ENCODE measurements at regions not wholly inside any gene's neighbourhood (a gene's known extent, or its start where the extent isn't known, plus 50 kb on each side); places are given as distances from the start of the nearest gene placed in this dataset.

GRCh38 chr3:95971573-95971972 is 842.8 kb upstream of the EPHA6 start:
- Mint-ChIP-seq H3K27ac (no peak overlapping the region), H3K27me3 (ENCODE audit: insufficient read depth) (no peaks in the 10 kb centered on the region), H3K4me1 (ENCODE audit: low read depth) (no peaks in the 10 kb centered on the region), H3K4me3 (no peak overlapping the region), H3K36me3 (ENCODE audit: low read depth) (no peaks in the 10 kb centered on the region), H3K9me3 (no peaks in the 10 kb centered on the region)
- no peak for DNase-seq (ENCODE audit: low spot score)
- intact Hi-C loops (cut with micrococcal nuclease), result no loop called here

- H3K27ac Mint-ChIP-seq, result no peak overlapping the region
- no peaks in the 10 kb centered on the region for H3K36me3 Mint-ChIP-seq (ENCODE audit: low read depth)
- H3K27me3 Mint-ChIP-seq (ENCODE audit: insufficient read depth), result no peaks in the 10 kb centered on the region
- peaks cover 7% of the 10 kb centered on the region for H3K9me3 Mint-ChIP-seq
- no peak for DNase-seq (ENCODE audit: low spot score)
- no peak overlapping the region for H3K4me3 Mint-ChIP-seq
- intact Hi-C loops (cut with micrococcal nuclease), result no loop called here
- H3K4me1 Mint-ChIP-seq (ENCODE audit: low read depth), result no peaks in the 10 kb centered on the region
These were observed 820.1 kb upstream of the EPHA6 start for GRCh38 chr3:95994338-95994737.

GRCh38 chr3:96000966-96001365 is 813.4 kb upstream of the EPHA6 start:
- intact Hi-C loops (cut with micrococcal nuclease), result no loop called here
- DNase-seq (ENCODE audit: low spot score), result no peak
- no peak overlapping the region for H3K27ac Mint-ChIP-seq

GRCh38 chr3:96007650-96008195 is 806.7 kb upstream of the EPHA6 start:
- DNase-seq (ENCODE audit: low spot score), result no peak
- Mint-ChIP-seq H3K4me1 (ENCODE audit: low read depth) (no peaks in the 10 kb centered on the region), H3K9me3 (no peaks in the 10 kb centered on the region), H3K4me3 (no peak overlapping the region), H3K27me3 (ENCODE audit: insufficient read depth) (no peaks in the 10 kb centered on the region), H3K27ac (no peak overlapping the region), H3K36me3 (ENCODE audit: low read depth) (no peaks in the 10 kb centered on the region)
- intact Hi-C loops (cut with micrococcal nuclease), result no loop called here

More at GRCh38 chr3:96000966-96001365, 813.4 kb upstream of the EPHA6 start:
- Mint-ChIP-seq H3K4me1 (ENCODE audit: low read depth) (no peaks in the 10 kb centered on the region), H3K36me3 (ENCODE audit: low read depth) (no peaks in the 10 kb centered on the region), H3K9me3 (peaks cover 13% of the 10 kb centered on the region), H3K27me3 (ENCODE audit: insufficient read depth) (no peaks in the 10 kb centered on the region), H3K4me3 (no peak overlapping the region)

GRCh38 chr3:96012939-96013338 is 801.5 kb upstream of the EPHA6 start:
- H3K9me3 Mint-ChIP-seq, result no peaks in the 10 kb centered on the region
- intact Hi-C loops (cut with micrococcal nuclease), result no loop called here
- H3K4me3 Mint-ChIP-seq, result no peak overlapping the region
- H3K4me1 Mint-ChIP-seq (ENCODE audit: low read depth), result no peaks in the 10 kb centered on the region
- no peak for DNase-seq (ENCODE audit: low spot score)
- H3K36me3 Mint-ChIP-seq (ENCODE audit: low read depth), result no peaks in the 10 kb centered on the region
- no peak overlapping the region for H3K27ac Mint-ChIP-seq
- no peaks in the 10 kb centered on the region for H3K27me3 Mint-ChIP-seq (ENCODE audit: insufficient read depth)

GRCh38 chr3:96017556-96017955 is 796.8 kb upstream of the EPHA6 start:
- intact Hi-C loops (cut with micrococcal nuclease), result no loop called here
- H3K9me3 Mint-ChIP-seq, result no peaks in the 10 kb centered on the region
- no peak overlapping the region for H3K27ac Mint-ChIP-seq
- no peak for DNase-seq (ENCODE audit: low spot score)
- no peaks in the 10 kb centered on the region for H3K4me1 Mint-ChIP-seq (ENCODE audit: low read depth)
- H3K36me3 Mint-ChIP-seq (ENCODE audit: low read depth), result no peaks in the 10 kb centered on the region
- H3K4me3 Mint-ChIP-seq, result no peak overlapping the region
- no peaks in the 10 kb centered on the region for H3K27me3 Mint-ChIP-seq (ENCODE audit: insufficient read depth)

GRCh38 chr3:96022676-96023075 is 791.7 kb upstream of the EPHA6 start:
- DNase-seq (ENCODE audit: low spot score), result no peak
- Mint-ChIP-seq H3K9me3 (no peaks in the 10 kb centered on the region), H3K4me3 (no peak overlapping the region), H3K27ac (no peak overlapping the region), H3K36me3 (ENCODE audit: low read depth) (no peaks in the 10 kb centered on the region), H3K4me1 (ENCODE audit: low read depth) (no peaks in the 10 kb centered on the region), H3K27me3 (ENCODE audit: insufficient read depth) (no peaks in the 10 kb centered on the region)
- intact Hi-C loops (cut with micrococcal nuclease), result no loop called here

- Mint-ChIP-seq H3K27me3 (ENCODE audit: insufficient read depth) (no peaks in the 10 kb centered on the region), H3K9me3 (no peaks in the 10 kb centered on the region), H3K4me1 (ENCODE audit: low read depth) (no peaks in the 10 kb centered on the region), H3K4me3 (no peak overlapping the region), H3K36me3 (ENCODE audit: low read depth) (no peaks in the 10 kb centered on the region), H3K27ac (no peak overlapping the region)
- intact Hi-C loops (cut with micrococcal nuclease), result no loop called here
- no peak for DNase-seq (ENCODE audit: low spot score)
These were observed 786.7 kb upstream of the EPHA6 start for GRCh38 chr3:96027718-96028117.

GRCh38 chr3:96039632-96040031 is 774.8 kb upstream of the EPHA6 start:
- Mint-ChIP-seq H3K9me3 (peaks cover 4% of the 10 kb centered on the region), H3K36me3 (ENCODE audit: low read depth) (no peaks in the 10 kb centered on the region), H3K27me3 (ENCODE audit: insufficient read depth) (no peaks in the 10 kb centered on the region), H3K4me3 (no peak overlapping the region), H3K27ac (no peak overlapping the region), H3K4me1 (ENCODE audit: low read depth) (no peaks in the 10 kb centered on the region)
- intact Hi-C loops (cut with micrococcal nuclease), result no loop called here
- no peak for DNase-seq (ENCODE audit: low spot score)

GRCh38 chr3:96059301-96059700 is 755.1 kb upstream of the EPHA6 start:
- no peaks in the 10 kb centered on the region for H3K4me1 Mint-ChIP-seq (ENCODE audit: low read depth)
- H3K4me3 Mint-ChIP-seq, result no peak overlapping the region
- no peaks in the 10 kb centered on the region for H3K9me3 Mint-ChIP-seq
- H3K27me3 Mint-ChIP-seq (ENCODE audit: insufficient read depth), result no peaks in the 10 kb centered on the region
- intact Hi-C loops (cut with micrococcal nuclease), result no loop called here
- DNase-seq (ENCODE audit: low spot score), result no peak
- no peaks in the 10 kb centered on the region for H3K36me3 Mint-ChIP-seq (ENCODE audit: low read depth)
- no peak overlapping the region for H3K27ac Mint-ChIP-seq

GRCh38 chr3:96069065-96069464 is 745.3 kb upstream of the EPHA6 start:
- Mint-ChIP-seq H3K27ac (no peak overlapping the region), H3K27me3 (ENCODE audit: insufficient read depth) (no peaks in the 10 kb centered on the region), H3K36me3 (ENCODE audit: low read depth) (no peaks in the 10 kb centered on the region), H3K4me1 (ENCODE audit: low read depth) (no peaks in the 10 kb centered on the region), H3K4me3 (no peak overlapping the region), H3K9me3 (peaks cover 16% of the 10 kb centered on the region)
- DNase-seq (ENCODE audit: low spot score), result no peak
- intact Hi-C loops (cut with micrococcal nuclease), result no loop called here

GRCh38 chr3:96070678-96071077 is 743.7 kb upstream of the EPHA6 start:
- no peak overlapping the region for H3K4me3 Mint-ChIP-seq
- intact Hi-C loops (cut with micrococcal nuclease), result no loop called here
- no peaks in the 10 kb centered on the region for H3K36me3 Mint-ChIP-seq (ENCODE audit: low read depth)
- peaks cover 10% of the 10 kb centered on the region for H3K9me3 Mint-ChIP-seq
- no peaks in the 10 kb centered on the region for H3K27me3 Mint-ChIP-seq (ENCODE audit: insufficient read depth)
- H3K27ac Mint-ChIP-seq, result no peak overlapping the region
- no peaks in the 10 kb centered on the region for H3K4me1 Mint-ChIP-seq (ENCODE audit: low read depth)
- no peak for DNase-seq (ENCODE audit: low spot score)

- Mint-ChIP-seq H3K36me3 (ENCODE audit: low read depth) (no peaks in the 10 kb centered on the region), H3K9me3 (peaks cover 10% of the 10 kb centered on the region), H3K27me3 (ENCODE audit: insufficient read depth) (no peaks in the 10 kb centered on the region), H3K4me1 (ENCODE audit: low read depth) (no peaks in the 10 kb centered on the region), H3K4me3 (no peak overlapping the region), H3K27ac (no peak overlapping the region)
- no peak for DNase-seq (ENCODE audit: low spot score)
- intact Hi-C loops (cut with micrococcal nuclease), result no loop called here
These were observed 743.3 kb upstream of the EPHA6 start for GRCh38 chr3:96071097-96071496.

- DNase-seq (ENCODE audit: low spot score), result no peak
- Mint-ChIP-seq H3K27ac (no peak overlapping the region), H3K27me3 (ENCODE audit: insufficient read depth) (no peaks in the 10 kb centered on the region), H3K9me3 (peaks cover 10% of the 10 kb centered on the region), H3K4me3 (no peak overlapping the region), H3K36me3 (ENCODE audit: low read depth) (no peaks in the 10 kb centered on the region), H3K4me1 (ENCODE audit: low read depth) (no peaks in the 10 kb centered on the region)
- intact Hi-C loops (cut with micrococcal nuclease), result no loop called here
These were observed 742.2 kb upstream of the EPHA6 start for GRCh38 chr3:96072226-96072625.

Measured in activated T-helper 1 cell treated with anti-CD3 and anti-CD28 coated beads, Interleukin-12 subunit alpha, Interleukin-12 subunit beta, Interleukin-2, Interleukin-4 antibody, amounts not matched to agents 30 ng/mL and 10 ng/mL and 1 ng/mL, durations not matched to agents 14 hours and 24 hours and 36 hours (primary cell).